Endothelial cell (in vitro differentiated cells): ENCODE measurements at regions not wholly inside any gene's neighbourhood (a gene's known extent, or its start where the extent isn't known, plus 50 kb on each side); places are given as distances from the start of the nearest gene placed in this dataset.

Experiments
- DNase-seq: peaks from one replicate; pipeline ENCODE4 v3.0.0; 2021; ENCODE audit warnings: low spot score
- H3K27ac Mint-ChIP-seq: one replicate; pipeline ENCODE4 v1.8.0; 2021; ENCODE audit warnings: mixed read lengths, inconsistent platforms; ENCODE audit not compliant: unreplicated experiment
- H3K27me3 Mint-ChIP-seq: one replicate; pipeline ENCODE4 v1.8.0; 2021; ENCODE audit warnings: mild to moderate bottlenecking, moderate library complexity, mixed read lengths, inconsistent platforms; ENCODE audit not compliant: unreplicated experiment
- H3K36me3 Mint-ChIP-seq: one replicate; pipeline ENCODE4 v1.8.0; 2021; ENCODE audit warnings: mild to moderate bottlenecking, low read depth, mixed read lengths, inconsistent platforms; ENCODE audit not compliant: unreplicated experiment
- H3K4me1 Mint-ChIP-seq: one replicate; pipeline ENCODE4 v1.8.0; 2021; ENCODE audit warnings: mild to moderate bottlenecking, mixed read lengths, inconsistent platforms; ENCODE audit not compliant: unreplicated experiment
- H3K4me3 Mint-ChIP-seq: one replicate; pipeline ENCODE4 v1.8.0; 2021; ENCODE audit warnings: mild to moderate bottlenecking, mixed read lengths, inconsistent platforms; ENCODE audit not compliant: unreplicated experiment
- H3K9me3 Mint-ChIP-seq: one replicate; pipeline ENCODE4 v1.8.0; 2021; ENCODE audit warnings: mixed read lengths, inconsistent platforms; ENCODE audit not compliant: unreplicated experiment
- CTCF ChIP-seq: fragments of 200-600 bp; sonication (generic); IDR thresholded peaks from one replicate; pipeline ENCODE4 v1.5.0; 2021; ENCODE audit warnings: antibody characterized with exemption; ENCODE audit not compliant: unreplicated experiment

GRCh38 chr1:190615818-190616217 lies 138.2 kb upstream of the BRINP3 start:
- no peaks in the 10 kb centered on the region for H3K36me3 Mint-ChIP-seq
- no peaks in the 10 kb centered on the region for H3K4me1 Mint-ChIP-seq
- TF ChIP-seq CTCF = no peak
- no peak overlapping the region for H3K4me3 Mint-ChIP-seq
- H3K27ac Mint-ChIP-seq = no peak overlapping the region
- H3K27me3 Mint-ChIP-seq = no peaks in the 10 kb centered on the region
- no peaks in the 10 kb centered on the region for H3K9me3 Mint-ChIP-seq
- no peak for DNase-seq

- Mint-ChIP-seq H3K36me3 (no peaks in the 10 kb centered on the region), H3K9me3 (no peaks in the 10 kb centered on the region), H3K27ac (no peak overlapping the region), H3K4me3 (no peak overlapping the region), H3K4me1 (no peaks in the 10 kb centered on the region), H3K27me3 (no peaks in the 10 kb centered on the region)
- TF ChIP-seq CTCF = no peak
- no peak for DNase-seq
Observed at GRCh38 chr1:190616235-190616634, 138.6 kb upstream of the BRINP3 start.

GRCh38 chr1:190619724-190620123 lies 142.1 kb upstream of the BRINP3 start:
- DNase-seq = no peak
- Mint-ChIP-seq H3K27ac (no peak overlapping the region), H3K27me3 (no peaks in the 10 kb centered on the region), H3K4me1 (no peaks in the 10 kb centered on the region), H3K9me3 (no peaks in the 10 kb centered on the region), H3K4me3 (no peak overlapping the region), H3K36me3 (no peaks in the 10 kb centered on the region)
- no peak for TF ChIP-seq CTCF

GRCh38 chr1:190633488-190633887 lies 155.8 kb upstream of the BRINP3 start:
- no peak overlapping the region for H3K4me3 Mint-ChIP-seq
- no peaks in the 10 kb centered on the region for H3K36me3 Mint-ChIP-seq
- TF ChIP-seq CTCF = no peak
- DNase-seq = no peak
- no peak overlapping the region for H3K27ac Mint-ChIP-seq
- H3K9me3 Mint-ChIP-seq = no peaks in the 10 kb centered on the region
- peaks cover 3% of the 10 kb centered on the region for H3K4me1 Mint-ChIP-seq
- H3K27me3 Mint-ChIP-seq = no peaks in the 10 kb centered on the region

- H3K27me3 Mint-ChIP-seq = no peaks in the 10 kb centered on the region
- H3K4me3 Mint-ChIP-seq = no peak overlapping the region
- DNase-seq = no peak
- TF ChIP-seq CTCF = no peak
- H3K4me1 Mint-ChIP-seq = peaks cover 3% of the 10 kb centered on the region
- H3K36me3 Mint-ChIP-seq = no peaks in the 10 kb centered on the region
- no peak overlapping the region for H3K27ac Mint-ChIP-seq
- no peaks in the 10 kb centered on the region for H3K9me3 Mint-ChIP-seq
Observed at GRCh38 chr1:190634134-190634533, 156.5 kb upstream of the BRINP3 start.
